ENCODE measurements at regions not wholly inside any gene's neighbourhood (a gene's known extent, or its start where the extent isn't known, plus 50 kb on each side); places are given as distances from the start of the nearest gene placed in this dataset.
"Not testable (repeated sequence)": the region's sequence is repeated elsewhere in the genome, so short reads cannot be mapped to it uniquely, and the experiment has no call there.

DNA sequence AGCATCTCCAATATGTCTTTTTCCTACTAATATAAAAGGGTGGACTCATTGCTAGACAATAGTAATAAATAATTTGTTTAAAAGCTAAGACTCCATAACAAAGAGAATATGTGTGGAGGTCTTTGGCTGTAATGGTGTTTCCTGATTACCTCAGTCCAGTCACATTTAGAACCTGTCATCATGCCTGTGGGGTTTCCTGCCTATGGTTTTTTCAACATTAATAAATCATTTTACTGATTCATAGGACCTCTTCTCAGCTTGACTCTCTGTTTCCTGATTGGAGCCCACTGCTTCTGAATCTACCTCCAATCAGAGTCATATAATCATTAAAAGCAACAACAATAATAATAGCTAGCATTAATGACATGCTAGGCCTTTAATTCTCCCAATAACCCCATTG, 52.4 kb upstream of the GNAI1 start:
- DNase-seq: no peak

DNA sequence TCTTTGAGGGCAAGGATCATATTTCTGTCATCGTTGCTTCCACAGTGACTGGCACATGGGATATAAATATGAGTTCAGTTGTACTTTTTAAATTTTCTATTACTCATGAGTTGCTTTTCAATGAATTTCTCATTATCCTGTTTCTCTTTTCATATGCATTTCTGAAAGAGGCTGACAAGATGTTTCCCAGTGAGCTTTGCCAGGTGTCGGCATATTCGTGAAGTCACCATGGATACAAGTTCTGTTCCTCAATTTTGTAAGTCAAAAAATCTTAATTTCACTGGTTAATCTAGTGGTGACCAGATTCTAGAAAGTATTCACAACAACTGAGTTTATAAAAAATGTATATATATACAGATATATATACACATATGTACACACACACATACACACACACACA, 55.7 kb upstream of the GNAI1 start:
- DNase-seq: no peak

DNA sequence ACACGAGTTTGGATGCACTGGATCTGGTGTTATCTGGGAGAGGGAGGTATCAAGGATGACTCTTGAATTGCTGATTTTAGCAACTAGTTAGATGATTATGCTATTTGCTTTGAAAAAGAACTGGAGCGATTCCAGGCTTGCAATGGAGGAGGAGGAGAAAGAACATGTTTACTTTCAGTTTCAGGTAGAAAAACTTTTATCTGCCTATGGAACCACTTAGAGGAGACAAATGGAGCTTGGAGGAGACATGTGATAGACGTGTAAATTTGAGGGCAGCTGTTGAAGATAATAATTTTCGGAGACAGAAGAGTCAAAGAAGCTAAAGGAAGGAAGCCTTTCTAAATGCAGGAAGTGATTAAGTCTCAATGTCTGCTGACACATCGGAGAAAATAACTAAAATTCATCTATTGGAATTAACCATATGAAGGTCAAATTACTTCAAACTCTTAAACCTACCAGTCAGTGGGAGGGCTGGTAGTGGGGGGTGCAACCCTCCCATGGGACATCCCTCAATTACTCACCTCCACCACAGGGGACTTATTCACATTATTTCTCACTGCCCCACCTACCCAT, 56.4 kb upstream of the GNAI1 start:
- DNase-seq: no peak

DNA sequence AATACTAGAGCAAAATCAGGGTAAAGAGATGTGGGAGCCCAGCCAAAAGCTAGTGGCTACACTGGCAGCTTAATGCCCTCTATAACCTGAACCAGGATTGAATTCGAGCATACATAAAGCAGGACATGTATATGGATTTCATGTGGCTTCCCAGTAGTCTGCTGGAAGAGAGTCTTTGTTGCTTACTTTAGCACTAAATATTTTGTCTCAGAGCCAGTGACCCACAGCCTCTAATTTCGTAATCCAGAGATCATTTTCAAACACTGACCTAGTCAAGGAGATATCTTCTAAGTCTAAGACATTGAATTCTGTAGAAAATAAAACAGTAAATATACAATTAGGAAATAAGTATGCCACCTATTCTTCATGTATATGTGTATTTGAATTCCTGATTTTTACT, 64.2 kb upstream of the GNAI1 start:
- no peak for DNase-seq

DNA sequence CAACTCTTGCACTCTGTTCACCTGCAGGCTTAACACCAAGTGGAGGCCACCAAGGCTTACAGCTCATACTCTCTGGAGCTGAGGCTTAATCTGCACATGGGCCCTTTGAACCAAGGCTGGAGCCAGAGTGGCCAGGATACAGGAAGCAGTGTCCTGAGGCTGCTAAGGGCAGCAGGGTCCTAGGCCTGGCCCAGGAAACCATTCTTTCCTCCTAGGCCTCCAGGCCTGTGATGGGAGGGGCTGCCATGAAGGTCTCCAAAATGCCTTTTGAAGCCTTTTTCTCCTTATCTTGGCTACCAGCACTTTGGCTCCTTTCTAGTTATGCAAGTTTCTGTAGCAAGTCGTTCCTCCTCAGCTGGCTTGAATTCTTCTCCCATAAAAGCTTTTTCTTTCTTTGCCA, 68.0 kb upstream of the GNAI1 start:
- DNase-seq: no peak

DNA sequence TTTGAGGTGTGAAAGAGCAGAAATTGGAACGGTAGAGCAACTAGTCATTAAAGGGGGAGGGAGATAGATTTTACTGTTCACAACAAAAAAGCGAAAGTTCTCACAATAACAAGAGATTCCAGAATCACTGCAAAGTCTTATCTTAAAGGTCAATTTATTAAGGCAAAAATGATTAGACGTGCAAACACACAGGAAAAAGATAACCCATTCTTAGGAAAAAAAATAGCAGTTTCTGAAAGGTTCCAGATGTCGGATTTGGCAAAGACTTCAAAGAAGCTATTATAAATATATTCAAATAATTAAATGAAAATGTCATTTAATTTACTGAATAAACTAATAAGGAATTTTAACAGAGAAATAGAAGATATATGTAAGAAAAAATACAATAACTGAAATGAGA, 70.8 kb upstream of the GNAI1 start:
- no peak for DNase-seq

DNA sequence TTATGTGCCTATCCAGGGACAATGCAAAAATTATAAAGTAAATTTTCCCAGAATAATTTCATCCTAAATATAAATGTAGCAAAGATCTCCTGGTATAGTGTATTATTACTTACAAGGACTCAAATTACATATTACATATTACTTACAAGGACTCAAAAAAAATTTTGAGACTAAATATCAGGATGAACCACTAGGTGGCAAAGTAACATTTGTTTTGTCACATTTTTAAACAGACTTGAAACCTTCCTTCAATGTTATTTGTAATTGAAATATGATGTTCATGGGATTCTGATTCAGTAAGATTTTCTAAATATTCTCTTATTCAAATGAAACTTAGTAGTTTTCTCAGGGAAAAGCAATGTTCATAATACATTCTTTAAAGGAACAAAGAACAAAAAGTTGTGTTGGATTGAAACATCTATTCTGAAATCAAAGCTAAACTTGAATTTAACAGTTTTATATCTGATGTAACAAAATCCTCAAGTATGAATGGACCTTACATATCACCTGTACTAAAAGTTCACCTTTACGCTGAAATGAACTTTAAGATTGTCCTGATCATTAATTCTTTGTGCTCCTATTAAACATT, 74.3 kb upstream of the GNAI1 start:
- DNase-seq: no peak

DNA sequence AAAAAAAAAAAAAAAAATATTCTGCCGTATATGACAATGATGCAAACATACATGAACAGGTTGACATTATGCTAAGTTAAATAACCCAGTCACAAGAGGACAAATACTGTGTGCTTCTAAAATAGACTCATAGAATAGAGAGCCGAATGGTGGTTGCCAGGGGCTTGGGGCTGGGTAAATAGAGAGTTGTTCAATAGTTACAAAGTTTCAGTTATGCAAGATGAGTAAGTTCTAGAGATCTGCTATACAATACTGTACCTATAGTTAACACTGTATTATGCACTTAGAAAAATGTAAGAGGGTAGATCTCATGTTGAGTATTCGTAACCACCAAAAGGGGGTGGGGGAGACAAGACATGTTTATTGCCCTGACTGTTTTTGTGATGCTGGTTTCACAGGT, 77.1 kb upstream of the GNAI1 start:
- DNase-seq: no peak

DNA sequence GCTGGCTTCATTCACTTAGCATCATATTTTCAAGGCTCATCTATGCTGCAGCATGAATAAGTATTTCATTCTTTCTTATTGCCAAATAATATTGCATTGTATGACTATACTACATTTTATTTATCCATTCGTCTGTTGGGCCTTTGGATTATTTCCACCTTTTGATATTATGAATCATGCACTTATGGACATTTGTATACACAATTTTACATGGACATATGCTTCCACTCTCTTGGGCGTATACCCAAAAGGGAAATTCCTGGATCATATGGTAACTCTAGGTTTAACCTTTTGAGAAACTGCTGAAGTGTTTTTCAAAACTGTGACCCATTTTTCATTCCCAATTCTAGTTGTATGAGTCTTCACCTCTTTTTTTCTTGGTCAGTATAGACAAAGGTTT, 80.3 kb upstream of the GNAI1 start:
- DNase-seq: no peak

DNA sequence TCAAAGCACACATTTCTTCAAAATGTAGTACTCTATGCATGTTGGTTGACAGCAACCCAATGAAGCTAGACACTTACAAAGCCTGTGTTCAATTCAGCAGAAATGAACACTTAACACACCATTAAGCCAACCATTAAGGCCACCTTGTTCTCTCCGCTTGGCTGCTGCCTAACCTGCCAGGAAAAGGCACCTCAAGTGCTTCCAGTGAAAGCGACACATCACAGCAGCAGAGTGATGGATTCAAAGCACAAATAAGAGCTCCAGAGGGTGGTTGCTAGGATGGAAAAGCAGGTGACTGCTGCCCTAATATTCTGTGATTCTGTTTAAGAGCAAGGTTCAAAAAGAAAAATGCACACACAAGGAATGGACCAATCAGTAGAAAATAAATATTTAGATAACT, 81.5 kb upstream of the GNAI1 start:
- DNase-seq: no peak

DNA sequence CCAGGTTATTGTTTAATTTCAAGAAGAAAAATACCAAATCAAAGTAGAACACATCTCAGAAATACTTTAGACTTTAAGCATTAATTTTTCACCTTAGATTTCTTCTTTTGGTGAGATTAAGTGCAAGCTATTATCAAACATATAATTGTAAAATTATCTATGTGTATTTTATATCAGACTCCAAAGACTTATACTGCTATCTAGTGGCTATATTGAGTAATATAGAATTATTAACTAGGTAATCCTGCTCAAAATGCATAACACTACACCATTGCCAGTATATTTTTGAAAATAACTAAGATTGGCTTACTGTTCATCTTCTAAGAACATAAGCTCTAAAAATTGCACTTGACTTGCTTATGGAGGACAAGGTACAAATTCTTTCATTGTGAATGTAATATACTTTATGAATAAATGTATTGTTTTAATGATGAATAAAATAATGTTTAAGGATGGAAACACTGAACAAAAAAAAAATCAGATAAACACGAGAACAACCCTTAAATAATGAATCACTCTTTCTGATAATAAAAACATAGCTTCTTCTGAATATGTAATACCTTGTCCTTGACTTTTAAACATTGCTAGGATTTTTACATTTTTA, 86.7 kb upstream of the GNAI1 start:
- DNase-seq: no peak

DNA sequence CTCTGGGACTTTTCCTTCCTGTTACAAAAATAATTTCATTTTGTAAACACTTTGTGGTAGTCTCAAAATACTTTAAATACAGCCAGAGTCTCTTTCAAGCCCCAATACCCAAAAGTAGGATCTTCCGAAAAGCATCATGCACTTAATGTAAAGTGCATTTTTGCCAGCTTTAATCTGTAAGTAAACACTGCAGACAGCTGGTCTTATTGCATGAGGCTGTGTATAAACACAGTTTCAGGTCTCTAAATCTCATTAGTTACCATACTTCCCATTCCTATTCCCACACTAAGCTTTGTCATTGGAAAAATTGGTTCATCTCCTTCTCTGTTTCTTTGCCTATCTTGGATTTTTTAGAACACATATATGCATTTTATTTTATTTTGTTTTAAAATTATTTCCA, 87.6 kb upstream of the GNAI1 start:
- no peak for DNase-seq

DNA sequence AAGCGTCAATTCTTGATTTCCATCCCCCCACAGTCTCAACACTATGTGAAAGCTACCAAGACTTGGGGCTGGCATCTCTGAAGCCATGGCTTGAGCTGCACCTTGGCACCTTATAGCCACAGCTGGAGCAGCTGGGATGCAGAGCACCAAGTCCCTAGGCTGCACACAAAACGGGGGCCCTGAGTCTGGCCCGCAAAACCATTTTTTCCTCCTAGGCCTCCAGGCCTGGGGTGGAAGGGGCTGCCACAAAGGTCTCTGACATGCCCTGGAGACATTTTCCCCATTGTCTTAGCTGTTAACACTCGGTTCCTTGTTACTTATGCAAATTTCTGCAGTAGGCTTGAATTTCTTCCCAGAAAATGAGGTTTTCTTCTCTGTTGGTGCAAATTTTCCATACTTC, 89.8 kb upstream of the GNAI1 start:
- DNase-seq: no peak

DNA sequence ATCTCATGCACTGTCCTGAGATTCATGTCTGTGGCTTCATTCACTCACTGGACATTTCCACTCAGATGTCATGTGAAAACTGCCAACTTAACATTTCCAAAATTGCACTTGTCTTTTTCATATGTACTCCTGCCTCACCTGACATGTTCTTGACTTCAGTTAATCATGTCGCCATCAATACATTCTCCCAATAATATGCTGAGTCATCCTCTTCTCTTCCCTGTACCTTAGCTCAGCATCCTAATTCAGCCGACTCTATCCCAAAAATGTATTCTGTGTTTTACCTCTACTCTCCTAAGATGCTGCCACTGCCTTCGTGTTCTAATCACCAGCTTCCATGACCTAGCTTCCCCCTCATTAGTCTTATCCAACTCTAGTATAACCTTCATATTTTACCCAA, 93.9 kb upstream of the GNAI1 start:
- no peak for DNase-seq

DNA sequence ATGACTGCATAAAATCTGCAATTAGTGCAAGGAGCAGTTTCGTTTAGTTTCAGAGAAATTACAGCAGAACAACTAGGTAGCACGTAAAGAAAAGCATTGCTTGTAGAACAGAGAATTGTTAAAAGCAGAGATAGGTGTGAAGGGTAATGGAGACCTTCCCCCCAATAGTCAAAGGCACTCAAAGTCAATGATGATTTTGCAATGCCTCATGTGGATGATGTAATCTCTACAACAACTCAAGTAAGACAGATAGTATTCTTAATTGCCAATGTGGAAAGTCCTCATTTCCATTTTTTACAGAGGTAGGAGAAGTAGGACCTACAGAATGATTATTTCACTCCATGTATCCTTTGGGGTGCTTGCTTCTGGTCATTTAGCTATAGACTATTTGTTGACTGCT, 94.3 kb upstream of the GNAI1 start:
- no peak for DNase-seq

DNA sequence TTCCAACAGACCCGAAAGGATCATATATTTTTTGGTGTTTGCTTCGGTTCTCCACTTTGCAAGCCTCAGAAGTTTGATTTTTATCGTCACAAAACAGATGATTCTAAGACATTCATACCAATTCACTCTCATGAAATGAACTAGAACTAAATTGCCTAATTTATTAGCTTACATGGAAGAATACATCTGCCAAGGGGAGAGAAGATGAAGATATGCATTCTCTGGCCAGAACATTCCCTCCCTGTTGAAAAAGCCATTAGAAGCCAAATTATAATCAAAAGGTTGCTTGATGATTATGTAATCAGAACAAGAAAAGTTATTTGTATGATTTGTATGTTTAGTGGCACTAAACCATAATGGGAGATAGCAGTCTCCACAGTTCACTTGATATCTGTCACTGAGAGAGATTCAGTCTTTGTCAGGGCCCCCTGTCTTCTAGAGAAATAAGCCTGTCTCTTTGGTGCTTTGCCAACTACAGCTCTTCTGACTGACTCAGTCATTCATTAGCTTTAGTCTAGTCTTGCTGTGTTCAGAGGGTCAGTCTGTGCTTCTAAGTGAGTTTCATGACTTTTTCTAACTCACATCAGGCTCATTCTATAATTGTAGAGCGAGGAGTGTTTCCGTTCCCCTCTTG, 95.3 kb upstream of the GNAI1 start:
- DNase-seq: no peak

DNA sequence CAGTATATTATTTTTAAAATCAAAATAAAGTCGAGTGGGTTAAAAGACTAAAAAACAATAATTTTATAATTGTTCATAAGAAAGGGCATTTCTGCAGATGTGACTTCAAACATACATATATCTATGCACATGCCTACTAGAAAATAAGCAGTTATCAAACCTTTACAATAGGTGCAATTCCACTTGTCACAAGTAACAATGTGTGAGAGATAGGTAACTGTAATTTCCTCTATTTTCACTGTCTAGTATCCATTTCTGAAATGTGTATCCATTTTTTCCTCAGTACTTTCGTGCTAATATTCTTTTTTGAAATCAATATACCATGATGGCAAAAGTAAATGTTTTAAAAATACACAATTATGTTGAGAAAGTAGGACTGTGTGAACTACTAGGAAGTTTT, 96.9 kb upstream of the GNAI1 start:
- DNase-seq: no peak

DNA sequence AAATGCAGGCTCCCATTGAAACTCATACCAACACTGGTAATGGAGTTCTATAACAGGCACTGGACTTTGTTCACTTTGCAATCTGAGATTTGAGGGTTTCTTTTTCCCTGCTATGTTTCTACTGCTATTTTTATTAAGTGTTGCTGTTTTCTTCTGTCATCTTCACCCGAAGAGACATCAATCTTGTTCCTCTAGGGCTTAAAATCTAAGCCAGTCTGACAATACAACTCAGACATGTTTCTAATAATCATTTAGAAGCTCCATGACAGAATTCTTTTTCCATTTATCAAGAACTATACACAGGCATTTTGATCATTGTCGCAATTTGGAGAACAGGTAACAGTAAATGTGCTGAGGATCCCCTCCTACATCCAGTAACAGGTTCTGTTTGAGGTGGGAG, 98.5 kb upstream of the GNAI1 start:
- DNase-seq: no peak

DNA sequence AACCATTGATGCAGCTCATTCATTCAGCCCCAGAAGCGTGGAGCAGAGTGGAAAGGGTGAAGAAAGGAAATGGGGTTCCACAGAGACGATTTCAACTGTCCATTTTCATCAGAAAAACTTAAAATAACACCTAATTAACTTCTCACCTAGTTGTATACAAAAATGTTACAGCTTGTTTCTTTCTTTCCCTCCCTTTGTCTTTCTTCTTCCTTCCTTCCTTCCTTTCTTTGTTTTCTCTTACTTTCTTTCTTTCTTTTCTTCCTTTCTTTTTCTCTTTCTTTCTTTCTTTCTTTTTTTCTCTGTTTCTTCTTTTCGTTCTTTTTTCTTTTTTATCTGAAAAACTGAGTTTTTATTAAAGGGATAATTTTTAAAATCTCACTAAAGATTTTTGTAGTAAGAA, 105.9 kb upstream of the GNAI1 start:
- DNase-seq: no peak

DNA sequence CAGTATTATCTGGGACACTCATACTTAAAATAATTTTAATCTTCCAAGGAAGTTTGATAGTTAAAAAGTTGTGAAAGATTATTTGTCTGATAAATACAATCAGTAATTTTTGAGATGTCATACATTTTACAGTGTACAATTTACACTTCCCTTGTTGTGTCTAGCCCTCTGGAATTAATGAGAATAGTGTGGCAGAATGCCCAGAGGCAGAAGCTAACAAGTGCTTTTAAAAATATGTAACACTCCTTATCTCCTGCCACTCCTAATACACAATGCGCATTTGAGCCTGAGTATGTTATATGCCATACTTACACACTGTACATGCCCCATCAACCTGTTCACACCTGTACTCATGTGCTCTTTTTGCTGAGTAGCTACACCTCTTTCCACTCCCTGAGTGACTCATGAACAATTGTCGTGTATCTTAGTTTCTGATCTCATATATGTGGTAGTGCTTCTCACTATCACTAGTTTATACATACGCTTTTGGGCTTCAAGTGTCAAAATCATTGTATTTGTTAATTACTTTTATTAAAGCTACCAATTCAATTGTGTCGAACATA, 106.9 kb upstream of the GNAI1 start:
- no peak for DNase-seq

DNA sequence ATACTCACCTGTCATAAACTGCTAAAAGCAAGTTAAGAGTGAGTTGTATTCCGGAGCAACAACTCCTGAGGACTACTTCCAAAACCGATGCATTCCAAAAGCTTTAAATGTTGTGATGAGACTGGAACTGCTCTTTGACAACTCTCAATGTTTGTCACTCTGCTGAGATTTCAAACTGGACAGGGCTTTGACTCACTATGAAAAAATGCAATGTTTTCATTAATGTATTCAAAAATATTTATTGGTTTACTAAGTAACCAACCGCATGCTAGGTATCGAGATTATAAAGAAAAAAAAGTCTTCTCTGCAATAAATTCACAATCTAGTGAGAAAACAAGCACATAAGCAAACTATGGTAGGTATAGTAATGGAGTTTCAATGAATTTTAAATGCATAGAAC, 107.9 kb upstream of the GNAI1 start:
- DNase-seq: no peak

DNA sequence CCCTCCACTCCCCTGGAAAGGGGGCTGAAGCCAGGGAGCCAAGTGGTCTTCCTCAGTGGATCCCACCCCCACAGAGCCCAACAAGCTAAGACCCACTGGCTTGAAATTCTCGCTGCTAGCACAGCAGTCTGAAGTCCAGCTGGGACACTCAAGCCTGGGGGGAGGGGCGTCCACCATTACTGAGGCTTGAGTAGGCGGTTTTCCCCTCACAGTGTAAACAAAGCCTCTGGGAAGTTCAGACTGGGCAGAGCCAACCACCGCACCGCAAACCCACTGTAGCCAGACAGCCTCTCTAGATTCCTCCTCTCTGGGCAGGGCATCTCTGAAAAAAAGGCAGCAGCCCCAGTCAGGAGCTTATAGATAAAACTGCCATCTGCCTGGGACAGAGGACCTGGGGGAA, 114.4 kb upstream of the GNAI1 start:
- DNase-seq: not testable (repeated sequence)

DNA sequence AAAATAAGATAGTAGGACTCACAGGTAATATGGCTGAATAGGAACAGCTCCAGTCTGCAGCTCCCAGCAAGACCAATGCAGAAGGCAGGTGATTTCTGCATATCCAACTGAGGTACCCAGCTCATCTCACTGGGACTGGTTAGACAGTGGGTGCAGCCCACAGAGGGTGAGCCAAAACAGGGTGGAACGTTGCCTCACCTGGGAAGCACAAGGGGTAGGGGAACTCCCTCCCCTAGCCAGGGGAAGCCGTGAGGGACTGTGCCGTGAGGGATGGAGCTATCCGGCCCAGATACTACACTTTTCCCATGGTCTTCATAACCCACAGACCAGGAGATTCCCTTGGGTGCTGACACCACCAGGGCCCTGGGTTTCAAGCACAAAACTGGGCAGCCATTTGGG, 114.8 kb upstream of the GNAI1 start:
- DNase-seq: not testable (repeated sequence)

Data from right forelimb (tissue), 1 donor.